ENCODE measurements at regions not wholly inside any gene's neighbourhood (a gene's known extent, or its start where the extent isn't known, plus 50 kb on each side); places are given as distances from the start of the nearest gene placed in this dataset.
"Not testable (repeated sequence)": the region's sequence is repeated elsewhere in the genome, so short reads cannot be mapped to it uniquely, and the experiment has no call there.

- DNase-seq, result no peak
Observed at GRCh38 chr14:86943391-86944365, 1049.3 kb downstream of the GALC start.

GRCh38 chr14:86942936-86943335 lies 1050.0 kb downstream of the GALC start:
- DNase-seq, result no peak

GRCh38 chr14:86940106-86940505 lies 1052.9 kb downstream of the GALC start:
- no peak for DNase-seq

GRCh38 chr14:86938320-86938719 lies 1054.7 kb downstream of the GALC start:
- DNase-seq, result no peak

GRCh38 chr14:86936556-86936955 lies 1056.4 kb downstream of the GALC start:
- no peak for DNase-seq

- DNase-seq, result no peak
Observed at GRCh38 chr14:86935241-86935885, 1057.6 kb downstream of the GALC start.

- no peak for DNase-seq
Observed at GRCh38 chr14:86933958-86934595, 1058.9 kb downstream of the GALC start.

GRCh38 chr14:86933460-86933859 lies 1059.5 kb downstream of the GALC start:
- DNase-seq, result no peak

- DNase-seq, result no peak
Observed at GRCh38 chr14:86915406-86915805, 1077.6 kb downstream of the GALC start.

- no peak for DNase-seq
Observed at GRCh38 chr14:86912709-86913108, 1080.3 kb downstream of the GALC start.

GRCh38 chr14:86911486-86911885 lies 1081.5 kb downstream of the GALC start:
- no peak for DNase-seq

- not testable (repeated sequence) for DNase-seq
Observed at GRCh38 chr14:86905386-86905926, 1087.5 kb downstream of the GALC start.

- DNase-seq, result no peak
Observed at GRCh38 chr14:86902176-86902950, 1090.6 kb downstream of the GALC start.

GRCh38 chr14:86897704-86898513 lies 1095.1 kb downstream of the GALC start:
- DNase-seq, result no peak

- DNase-seq, result no peak
Observed at GRCh38 chr14:86897224-86897623, 1095.8 kb downstream of the GALC start.

- no peak for DNase-seq
Observed at GRCh38 chr14:86896701-86897100, 1096.3 kb downstream of the GALC start.

GRCh38 chr14:86892152-86892956 lies 1100.6 kb downstream of the GALC start:
- no peak for DNase-seq

- no peak for DNase-seq
Observed at GRCh38 chr14:86885280-86885679, 1107.7 kb downstream of the GALC start.

GRCh38 chr14:86884498-86884897 lies 1108.5 kb downstream of the GALC start:
- DNase-seq, result no peak

- no peak for DNase-seq
Observed at GRCh38 chr14:86882818-86883217, 1110.2 kb downstream of the GALC start.

- DNase-seq, result no peak
Observed at GRCh38 chr14:86865934-86866333, 1127.0 kb downstream of the GALC start.
